ENCODE measurements at regions not wholly inside any gene's neighbourhood (a gene's known extent, or its start where the extent isn't known, plus 50 kb on each side); places are given as distances from the start of the nearest gene placed in this dataset.

DNA sequence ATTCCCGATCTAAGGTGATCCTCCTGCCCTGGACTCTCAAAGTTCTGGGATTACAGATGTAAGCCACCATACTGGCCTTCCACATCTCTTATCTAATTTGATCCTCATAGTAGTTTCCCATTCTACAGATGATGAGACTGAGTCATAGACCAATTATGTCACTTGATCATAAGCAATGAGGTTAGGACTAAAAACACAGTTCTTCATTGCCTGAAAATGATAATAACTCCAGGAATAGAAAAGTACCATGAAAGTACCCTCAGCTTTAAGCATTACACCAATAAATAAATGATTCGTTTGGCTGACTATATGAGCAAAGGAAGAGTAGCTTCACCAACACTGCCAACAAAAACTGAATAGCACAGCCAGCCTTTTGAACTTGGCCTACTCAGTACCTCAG, 389.5 kb downstream of the ACTL7B start:
- no peak for TF ChIP-seq SOX6 (IDR thresholded peaks at IDR 0.05)
- no peak for TF ChIP-seq SOX6 (CRISPR knock-in tag; IDR thresholded peaks at IDR 0.05)
- TF ChIP-seq ZNF629 (CRISPR knock-in tag; conservative IDR thresholded peaks at IDR 0.05), result peak; percentile 63
- in situ Hi-C loops (cut with HindIII; ENCODE audit: extremely low pct_ligation_motif_present, low pct_unique_long_range_greater_than_20kb), result no loop called here
- Histone ChIP-seq H4K20me1 (ENCODE audit: insufficient read depth, low read length) (no peaks in the 10 kb centered on the region), H3K9me3 (ENCODE audit: low read length) (no peaks in the 10 kb centered on the region), H3K9ac (ENCODE audit: insufficient read depth, low read depth, low read length) (no peak overlapping the region), H3K27me3 (ENCODE audit: control insufficient read depth in 1 of 2, insufficient read depth in 2 of 2, low read length in 2 of 2) (no peaks in the 10 kb centered on the region), H3K27ac (ENCODE audit: extremely low read length, insufficient read depth, low read length) (no peak overlapping the region), H3K4me2 (ENCODE audit: low read depth, low read length) (no peak overlapping the region), H2AFZ (ENCODE audit: low read length) (no peak overlapping the region), H3K4me1 (ENCODE audit: insufficient read depth, low read length) (peaks cover 32% of the 10 kb centered on the region), H3K36me3 (replicated peaks in 1 of 2; ENCODE audit: control insufficient read depth in 1 of 2, insufficient read depth in 2 of 2, low read length in 2 of 2) (no peaks in the 10 kb centered on the region), H3K4me3 (replicated peaks in 1 of 3; ENCODE audit: insufficient read depth in 1 of 3, low read depth in 2 of 3, low read length in 3 of 3) (no peak overlapping the region), H3K79me2 (ENCODE audit: insufficient read depth, low read length) (no peaks in the 10 kb centered on the region)
- POLR2A ChIA-PET, result no interaction called here
- no peak for FAIRE-seq
- BruUV-seq (replicated peaks), result no TSS peak
- CTCF ChIA-PET (ENCODE audit: low intra/inter-chr PET ratio, low total read pairs), result no interaction called here
- no peak for ATAC-seq
- intact Hi-C loops (cut with micrococcal nuclease; ENCODE audit: unreplicated experiment), result loop anchor here (2.0 kb wide), 1 partner anchor 22 kb away; no protein-coding TSS in a partner anchor
- no peak for DNase-seq (ENCODE audit: low spot score)
- WGBS (ENCODE audit: low lambda C conversion rate), result 85% methylated on average over 2 of the region's 2 CpGs

DNA sequence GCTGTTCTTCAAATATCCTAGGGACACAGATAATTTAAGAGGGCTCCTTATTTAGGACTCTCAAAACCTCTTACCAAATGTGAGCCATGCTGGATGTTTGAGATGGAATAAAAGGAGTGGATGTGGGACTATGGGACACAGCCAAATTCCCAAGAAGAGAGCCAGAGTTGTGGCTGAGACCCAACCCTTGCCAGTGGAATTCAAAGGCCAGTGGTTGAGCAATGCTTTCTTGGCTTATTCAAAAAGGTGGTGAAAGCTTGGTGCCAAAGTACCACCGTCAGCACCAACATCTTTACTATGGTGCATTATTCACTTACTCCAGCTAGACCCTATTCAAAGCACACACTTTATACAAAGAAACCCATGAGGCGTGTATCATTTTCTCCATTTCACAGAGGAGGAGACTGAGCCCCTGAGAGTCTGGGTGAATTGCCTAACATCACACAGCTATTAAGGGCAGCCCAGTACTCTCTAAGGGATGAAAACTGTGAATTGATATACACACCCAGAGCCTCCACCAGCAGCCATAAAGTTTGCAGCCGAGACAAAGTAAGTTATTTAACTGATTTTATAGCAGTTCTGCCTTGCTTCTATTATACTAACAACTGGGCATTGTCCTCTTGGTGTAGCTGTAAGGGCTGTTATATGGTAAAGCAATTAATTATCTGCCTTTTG, 391.7 kb downstream of the ACTL7B start:
- Histone ChIP-seq H3K27me3 (ENCODE audit: control insufficient read depth in 1 of 2, insufficient read depth in 2 of 2, low read length in 2 of 2) (no peaks in the 10 kb centered on the region), H3K79me2 (ENCODE audit: insufficient read depth, low read length) (no peaks in the 10 kb centered on the region), H3K4me3 (replicated peaks in 1 of 3; ENCODE audit: insufficient read depth in 1 of 3, low read depth in 2 of 3, low read length in 3 of 3) (no peak overlapping the region), H3K4me2 (ENCODE audit: low read depth, low read length) (no peak overlapping the region), H3K4me1 (ENCODE audit: insufficient read depth, low read length) (peaks cover 20% of the 10 kb centered on the region), H3K27ac (ENCODE audit: extremely low read length, insufficient read depth, low read length) (no peak overlapping the region), H2AFZ (ENCODE audit: low read length) (no peak overlapping the region), H3K36me3 (replicated peaks in 1 of 2; ENCODE audit: control insufficient read depth in 1 of 2, insufficient read depth in 2 of 2, low read length in 2 of 2) (no peaks in the 10 kb centered on the region), H4K20me1 (ENCODE audit: insufficient read depth, low read length) (no peaks in the 10 kb centered on the region), H3K9ac (ENCODE audit: insufficient read depth, low read depth, low read length) (no peak overlapping the region), H3K9me3 (ENCODE audit: low read length) (no peaks in the 10 kb centered on the region)
- no TSS peak for BruUV-seq (replicated peaks)
- ATAC-seq (no peak), DNase-seq (ENCODE audit: low spot score) (no peak), FAIRE-seq (no peak)
- POLR2A ChIA-PET, result no interaction called here
- intact Hi-C loops (cut with micrococcal nuclease; ENCODE audit: unreplicated experiment), result no loop called here
- 38% methylated on average over 3 of the region's 3 CpGs for WGBS (ENCODE audit: low lambda C conversion rate)
- in situ Hi-C loops (cut with HindIII; ENCODE audit: extremely low pct_ligation_motif_present, low pct_unique_long_range_greater_than_20kb), result no loop called here
- CTCF ChIA-PET (ENCODE audit: low intra/inter-chr PET ratio, low total read pairs), result no interaction called here
- TF ChIP-seq RARG (CRISPR knock-in tag; IDR thresholded peaks at IDR 0.05; ENCODE audit: low read depth), result no peak
- TF ChIP-seq IRX3 (CRISPR knock-in tag; IDR thresholded peaks at IDR 0.05; ENCODE audit: borderline replicate concordance, low read depth), result no peak
- TF ChIP-seq RBFOX2 (IDR thresholded peaks at IDR 0.05; ENCODE audit: low read depth, low read length), result no peak
- TF ChIP-seq, protein P1, sequence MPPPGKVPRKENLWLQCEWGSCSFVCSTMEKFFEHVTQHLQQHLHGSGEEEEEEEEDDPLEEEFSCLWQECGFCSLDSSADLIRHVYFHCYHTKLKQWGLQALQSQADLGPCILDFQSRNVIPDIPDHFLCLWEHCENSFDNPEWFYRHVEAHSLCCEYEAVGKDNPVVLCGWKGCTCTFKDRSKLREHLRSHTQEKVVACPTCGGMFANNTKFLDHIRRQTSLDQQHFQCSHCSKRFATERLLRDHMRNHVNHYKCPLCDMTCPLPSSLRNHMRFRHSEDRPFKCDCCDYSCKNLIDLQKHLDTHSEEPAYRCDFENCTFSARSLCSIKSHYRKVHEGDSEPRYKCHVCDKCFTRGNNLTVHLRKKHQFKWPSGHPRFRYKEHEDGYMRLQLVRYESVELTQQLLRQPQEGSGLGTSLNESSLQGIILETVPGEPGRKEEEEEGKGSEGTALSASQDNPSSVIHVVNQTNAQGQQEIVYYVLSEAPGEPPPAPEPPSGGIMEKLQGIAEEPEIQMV (CRISPR knock-in tag; IDR thresholded peaks at IDR 0.05; ENCODE audit: low read depth), result no peak
- TF ChIP-seq, protein P2, sequence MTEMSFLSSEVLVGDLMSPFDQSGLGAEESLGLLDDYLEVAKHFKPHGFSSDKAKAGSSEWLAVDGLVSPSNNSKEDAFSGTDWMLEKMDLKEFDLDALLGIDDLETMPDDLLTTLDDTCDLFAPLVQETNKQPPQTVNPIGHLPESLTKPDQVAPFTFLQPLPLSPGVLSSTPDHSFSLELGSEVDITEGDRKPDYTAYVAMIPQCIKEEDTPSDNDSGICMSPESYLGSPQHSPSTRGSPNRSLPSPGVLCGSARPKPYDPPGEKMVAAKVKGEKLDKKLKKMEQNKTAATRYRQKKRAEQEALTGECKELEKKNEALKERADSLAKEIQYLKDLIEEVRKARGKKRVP (CRISPR knock-in tag; IDR thresholded peaks at IDR 0.05), result no peak
- no peak for TF ChIP-seq HOXA7 (CRISPR knock-in tag; IDR thresholded peaks at IDR 0.05)
- TF ChIP-seq CCAR2 (optimal IDR thresholded peaks at IDR 0.05; ENCODE audit: low read depth, low read length), result no peak
- TF ChIP-seq ARNT2 (CRISPR knock-in tag; IDR thresholded peaks at IDR 0.05; ENCODE audit: low read depth), result no peak
- TF ChIP-seq CBX2 (IDR thresholded peaks at IDR 0.05; ENCODE audit: low read depth, low read length), result no peak
- no peak for TF ChIP-seq CBX2 (CRISPR knock-in tag; IDR thresholded peaks at IDR 0.05; ENCODE audit: low read depth)
- no peak for TF ChIP-seq POLR2AphosphoS5 (IDR thresholded peaks at IDR 0.05; ENCODE audit: low read depth, low read length)
- no peak for TF ChIP-seq ZNF205 (CRISPR knock-in tag; IDR thresholded peaks at IDR 0.05)
- no peak for TF ChIP-seq ZNF772 (CRISPR knock-in tag; IDR thresholded peaks at IDR 0.05)
- TF ChIP-seq, protein P3, sequence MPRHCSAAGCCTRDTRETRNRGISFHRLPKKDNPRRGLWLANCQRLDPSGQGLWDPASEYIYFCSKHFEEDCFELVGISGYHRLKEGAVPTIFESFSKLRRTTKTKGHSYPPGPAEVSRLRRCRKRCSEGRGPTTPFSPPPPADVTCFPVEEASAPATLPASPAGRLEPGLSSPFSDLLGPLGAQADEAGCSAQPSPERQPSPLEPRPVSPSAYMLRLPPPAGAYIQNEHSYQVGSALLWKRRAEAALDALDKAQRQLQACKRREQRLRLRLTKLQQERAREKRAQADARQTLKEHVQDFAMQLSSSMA (CRISPR knock-in tag; IDR thresholded peaks at IDR 0.05), result no peak
- no peak for TF ChIP-seq PHF21A (CRISPR knock-in tag; IDR thresholded peaks at IDR 0.05)

Data from HepG2 (cell line).